Activated T-cell treated with anti-CD3 and anti-CD28 coated beads for 1 hour (primary cell): ENCODE measurements at regions not wholly inside any gene's neighbourhood (a gene's known extent, or its start where the extent isn't known, plus 50 kb on each side); places are given as distances from the start of the nearest gene placed in this dataset.

Experiments used
- DNase-seq: peaks from one replicate; pipeline ENCODE4 v3.0.0-alpha.2; 2020; ENCODE audit warnings: low read depth

DNA sequence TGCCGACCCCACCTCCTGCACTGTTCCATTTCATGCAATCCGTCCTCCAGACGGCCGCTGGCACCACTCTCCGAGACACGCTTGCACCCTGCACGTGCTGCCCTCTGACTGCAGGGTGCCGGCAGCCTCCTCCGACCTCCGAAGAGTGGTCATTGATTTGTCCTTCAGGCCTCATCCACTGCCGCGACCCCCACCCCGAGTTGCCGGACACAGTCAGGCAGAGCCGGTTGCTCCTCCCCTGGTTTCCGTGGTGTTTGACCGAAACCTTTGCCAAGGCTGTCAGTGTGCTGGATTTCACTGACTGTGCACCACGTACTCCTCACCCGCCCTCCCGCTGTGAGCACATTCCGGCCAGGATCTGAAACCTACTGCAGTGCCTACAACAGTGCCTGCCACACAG is 156.4 kb upstream of the PDE10A start:
- DNase-seq: no peak

DNA sequence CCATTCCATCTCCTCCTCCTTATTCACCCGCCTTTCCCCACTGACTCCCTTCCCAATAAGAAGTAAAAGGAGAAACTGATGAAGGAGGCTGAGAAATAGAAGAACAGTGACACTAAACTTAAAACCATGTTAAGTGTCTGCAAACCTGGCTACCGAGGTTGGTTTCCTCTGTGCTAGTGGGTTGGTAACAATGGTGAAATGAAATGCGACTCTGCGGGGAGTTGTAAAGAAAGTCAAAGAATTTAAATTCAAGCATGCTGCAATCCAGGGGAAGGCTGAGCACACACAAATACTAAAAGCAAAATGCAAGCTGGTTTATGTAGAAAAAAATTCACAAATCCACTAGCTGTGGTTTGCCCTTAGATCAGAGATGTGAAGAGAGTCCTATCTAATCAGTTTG is 155.2 kb upstream of the PDE10A start:
- no peak for DNase-seq

DNA sequence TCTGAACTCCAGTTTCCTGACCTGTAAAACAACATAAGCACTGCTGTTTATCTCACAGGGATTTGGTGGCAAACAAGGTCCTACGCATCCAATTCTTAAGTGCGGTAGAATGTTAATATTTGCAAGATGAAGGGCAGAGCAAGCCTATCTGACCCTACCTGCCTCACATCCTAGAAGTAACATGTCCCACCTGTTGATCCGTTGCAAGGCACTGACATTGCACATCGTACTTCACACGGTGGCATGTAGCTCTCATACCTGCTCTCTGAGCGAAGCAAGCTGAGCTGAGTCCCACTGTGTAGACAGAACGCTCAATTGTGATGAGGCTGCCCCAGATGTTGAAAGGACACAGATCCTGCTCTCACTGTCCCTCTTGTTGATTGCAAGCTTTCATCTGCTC is 154.7 kb upstream of the PDE10A start:
- no peak for DNase-seq

DNA sequence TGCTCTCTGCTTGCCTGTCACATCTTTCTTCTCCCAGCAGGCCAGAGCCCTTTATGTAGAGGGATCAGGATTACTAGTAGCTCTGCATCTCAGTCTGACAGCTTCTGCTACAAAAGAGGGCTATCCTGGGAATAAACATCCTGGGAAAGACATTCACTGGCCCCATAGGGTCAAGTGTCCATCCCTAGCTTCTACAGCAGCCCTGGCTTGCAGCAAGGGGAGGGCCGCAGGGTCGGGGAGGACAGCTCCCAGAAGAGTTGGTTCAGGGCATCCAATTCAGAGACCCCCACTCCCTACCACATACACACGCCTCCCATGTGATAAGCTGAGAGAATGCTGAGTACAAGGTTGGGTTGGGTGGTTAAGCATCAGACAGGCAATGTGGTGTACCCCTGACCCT is 154.1 kb upstream of the PDE10A start:
- no peak for DNase-seq

DNA sequence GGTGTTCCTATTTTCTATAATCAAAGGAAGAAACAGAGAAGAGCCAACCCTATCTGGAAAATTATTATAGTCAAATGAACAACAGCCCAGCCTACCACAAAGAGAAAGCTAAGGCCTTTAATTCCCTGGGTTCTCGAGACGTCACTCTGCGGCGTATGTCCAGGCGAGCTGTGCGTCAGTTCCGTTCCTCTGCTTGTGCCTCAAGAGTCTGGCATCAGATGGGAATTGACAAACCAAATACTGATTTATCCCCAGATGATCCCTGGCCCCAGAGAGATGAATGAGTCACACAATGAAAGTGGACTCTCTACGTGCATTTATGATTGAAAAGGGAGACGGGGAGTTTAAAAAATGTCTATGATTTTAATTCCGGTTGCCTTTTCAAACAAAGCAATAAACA is 151.6 kb upstream of the PDE10A start:
- DNase-seq: no peak

DNA sequence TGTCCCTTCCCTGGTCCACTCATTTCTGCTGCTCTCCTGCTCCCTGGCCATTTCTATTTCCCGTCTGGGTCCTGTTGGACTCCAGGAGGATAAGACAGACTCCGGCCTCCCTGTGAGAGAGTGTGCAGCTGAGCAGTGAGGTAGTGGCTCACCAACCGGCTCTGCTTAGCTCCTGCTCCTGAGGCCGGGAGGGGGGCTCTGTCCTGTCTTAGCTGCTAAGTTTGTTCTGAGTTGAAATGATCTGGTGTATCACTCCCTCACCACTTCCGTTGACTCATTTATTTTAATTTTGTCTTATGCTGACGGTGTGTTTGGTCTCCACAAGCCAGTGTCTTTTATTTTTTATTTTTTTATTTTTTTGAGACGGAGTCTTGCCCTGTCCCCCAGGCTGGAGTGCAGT is 148.5 kb upstream of the PDE10A start:
- DNase-seq: no peak

DNA sequence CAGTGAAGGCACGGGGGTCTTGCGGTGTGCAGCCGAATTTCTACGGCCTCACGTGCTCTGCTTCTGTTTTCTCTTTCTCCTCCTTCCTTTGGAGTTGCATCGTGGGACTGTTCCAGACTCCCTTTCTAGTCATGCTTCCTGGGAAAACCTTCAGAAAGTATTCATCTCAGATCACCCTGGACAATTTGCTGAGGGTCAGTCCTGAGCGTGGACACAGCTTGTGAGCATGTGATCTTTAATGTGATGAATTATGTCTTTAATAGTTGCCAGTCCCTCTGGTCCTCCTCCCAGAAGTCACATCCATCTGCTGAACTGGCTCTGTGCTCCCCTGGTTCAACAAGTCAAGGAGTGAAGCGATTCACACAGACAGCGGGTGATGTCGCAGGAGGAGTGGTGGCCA is 145.0 kb upstream of the PDE10A start:
- DNase-seq: no peak

DNA sequence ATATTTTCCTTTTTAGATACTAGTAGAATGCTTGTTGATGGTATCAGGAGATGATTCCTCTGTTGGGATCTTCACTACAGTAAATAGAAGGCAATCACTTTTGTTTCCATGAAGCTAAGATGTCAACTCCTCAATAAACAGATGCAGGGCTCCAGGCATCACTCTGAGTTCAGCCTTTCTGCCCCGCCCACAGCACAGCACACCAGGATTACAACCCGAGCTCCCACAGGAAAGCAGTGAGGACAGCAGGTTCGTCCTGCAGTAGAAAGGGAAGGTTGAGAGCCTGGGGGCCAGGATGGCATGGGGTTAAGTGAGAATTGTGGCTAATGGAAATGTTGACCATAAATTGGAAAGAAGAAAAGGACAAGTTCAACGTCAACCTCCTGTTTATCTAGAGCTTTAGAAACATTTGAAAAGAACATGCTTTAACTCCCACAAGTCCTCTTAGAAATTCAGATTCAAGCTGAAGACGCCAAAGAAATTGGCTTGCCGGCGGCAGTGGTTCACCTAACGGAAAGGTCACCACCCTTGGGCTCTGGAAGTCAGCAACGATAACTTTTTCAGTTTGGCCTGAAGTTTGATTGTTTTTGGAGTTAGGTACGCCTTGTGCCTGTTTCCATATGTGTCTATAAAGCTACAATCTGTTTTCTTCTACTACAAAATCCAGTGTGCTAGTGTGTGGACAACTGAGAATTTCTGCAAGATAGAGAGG is 144.4 kb upstream of the PDE10A start:
- DNase-seq: no peak

DNA sequence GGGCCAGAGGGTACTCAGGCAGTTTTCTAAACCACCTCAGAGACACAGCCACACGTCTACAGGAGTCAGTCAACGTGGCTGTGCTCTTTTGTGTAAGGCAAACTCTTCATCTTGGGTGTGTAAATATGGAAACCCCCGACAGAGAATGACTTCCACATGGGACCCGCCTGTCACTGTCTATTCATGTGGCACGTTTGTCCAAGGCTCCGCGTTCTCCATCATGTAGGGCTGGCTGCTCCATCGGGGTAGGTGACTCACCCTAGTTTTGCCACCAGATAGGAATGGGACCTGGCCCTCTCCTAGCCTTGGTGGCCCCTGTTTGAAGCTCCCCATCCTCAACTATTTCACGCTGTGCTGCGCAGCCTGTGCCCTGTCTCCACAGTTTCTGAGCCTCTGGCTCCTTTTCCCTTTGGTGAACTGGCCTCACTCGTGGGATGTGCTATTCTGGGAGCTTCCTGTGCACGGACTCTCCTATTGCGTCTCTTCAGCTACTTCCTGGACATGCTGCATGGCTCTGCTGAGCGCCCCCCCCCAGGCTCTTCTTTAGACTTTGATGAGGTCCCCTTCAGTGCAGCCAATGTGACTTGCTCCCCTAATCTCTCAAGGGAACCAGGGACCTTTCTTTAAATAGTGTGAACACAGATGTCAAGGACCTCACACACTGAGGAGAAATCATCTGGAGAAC is 143.2 kb upstream of the PDE10A start:
- DNase-seq: no peak

DNA sequence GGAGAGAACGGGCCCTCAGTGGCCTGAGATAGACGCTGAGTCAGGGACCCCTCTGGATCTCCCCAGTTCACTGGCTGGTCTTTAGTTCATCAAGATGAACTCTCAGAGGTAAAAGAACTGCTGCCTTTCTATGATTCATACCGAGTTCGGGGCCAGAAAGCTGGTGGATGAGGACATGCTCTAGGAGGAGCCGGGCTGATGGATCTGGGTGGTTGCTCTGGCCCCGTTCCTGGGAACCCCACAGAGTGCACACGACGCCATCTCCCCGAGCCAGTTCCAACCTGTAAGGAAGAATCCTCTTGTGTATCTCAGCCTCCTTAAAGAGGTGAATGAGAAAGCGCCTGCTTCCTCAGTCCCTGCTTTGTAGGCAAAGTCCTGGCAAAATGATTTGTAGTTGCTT is 142.6 kb upstream of the PDE10A start:
- no peak for DNase-seq

DNA sequence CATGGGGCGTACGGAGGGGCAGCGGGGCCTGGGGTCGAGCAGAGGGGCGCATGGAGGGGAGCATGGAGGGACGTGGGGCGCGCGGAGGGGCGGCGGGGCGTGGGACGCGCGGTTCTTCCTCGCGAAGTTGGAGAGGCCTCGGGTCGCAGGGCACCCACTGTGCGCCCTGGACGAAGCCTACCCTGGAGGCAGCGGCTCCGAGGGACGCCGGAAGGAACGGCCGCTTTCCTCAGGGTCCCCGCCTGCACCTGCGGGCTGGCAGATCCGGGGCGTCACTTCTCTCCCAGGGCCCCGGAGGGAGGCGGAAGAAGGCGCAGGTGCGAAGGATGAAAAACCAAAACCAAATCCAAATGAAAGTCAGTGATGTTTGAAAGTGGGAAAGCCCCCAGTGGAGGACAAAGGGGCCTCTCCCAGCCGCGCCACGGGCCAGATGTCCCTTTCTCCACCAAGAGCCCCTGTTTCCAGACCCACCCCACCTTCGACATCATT is 142.1 kb upstream of the PDE10A start:
- no peak for DNase-seq

DNA sequence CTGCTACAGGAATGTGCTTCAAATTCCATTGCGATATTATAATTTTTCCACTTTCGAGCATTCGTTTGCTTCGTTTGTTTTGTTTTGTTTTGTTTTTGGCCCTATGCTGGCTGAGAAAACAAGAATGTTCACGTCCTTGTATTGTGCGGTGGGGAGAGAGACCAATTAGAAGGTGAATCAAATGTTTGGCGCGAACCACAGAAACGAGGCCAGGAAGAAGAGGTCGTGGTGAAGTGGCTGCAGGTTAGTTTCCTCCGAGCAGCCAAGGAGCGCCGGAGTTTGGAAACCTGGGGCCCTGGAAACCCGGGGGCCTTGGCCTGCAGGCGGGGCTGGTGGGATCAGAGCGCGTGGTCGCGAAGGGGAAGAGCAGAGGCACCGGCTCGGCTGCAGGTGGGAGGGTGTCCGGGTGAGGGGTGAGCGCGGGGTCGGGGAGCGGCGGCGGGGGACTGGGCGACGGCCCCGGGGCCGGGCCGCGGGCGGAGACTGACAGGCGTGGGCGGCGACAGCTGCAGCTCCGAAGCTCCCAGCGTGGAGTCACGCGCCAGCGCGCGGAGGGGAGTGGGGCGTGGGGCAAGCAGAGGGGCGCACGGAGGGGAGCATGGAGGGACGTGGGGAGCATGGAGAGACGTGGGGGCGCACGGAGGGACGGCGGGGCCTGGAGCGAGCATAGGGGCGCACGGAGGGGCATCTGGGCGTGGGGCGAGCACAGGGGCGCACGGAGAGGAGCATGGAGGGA is 141.5 kb upstream of the PDE10A start:
- no peak for DNase-seq

DNA sequence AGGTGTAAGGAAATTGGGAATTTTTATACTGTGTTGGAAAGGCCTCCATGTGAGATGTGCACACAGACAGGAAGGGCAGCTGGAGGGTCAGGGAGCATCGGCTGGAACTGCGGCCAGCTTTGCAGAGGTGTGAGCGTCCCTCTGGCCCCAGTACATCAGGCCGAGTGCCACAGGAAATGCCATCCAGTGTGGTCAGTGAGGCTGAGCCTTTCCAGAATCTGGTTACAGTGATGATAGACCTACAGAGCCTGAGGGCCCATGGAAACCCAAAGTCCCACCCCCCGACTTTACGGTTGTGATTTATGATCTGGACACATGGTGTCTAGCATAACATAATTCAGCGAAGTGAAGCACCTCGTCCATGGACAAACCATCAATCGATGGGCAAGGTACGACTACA is 137.3 kb upstream of the PDE10A start:
- no peak for DNase-seq

DNA sequence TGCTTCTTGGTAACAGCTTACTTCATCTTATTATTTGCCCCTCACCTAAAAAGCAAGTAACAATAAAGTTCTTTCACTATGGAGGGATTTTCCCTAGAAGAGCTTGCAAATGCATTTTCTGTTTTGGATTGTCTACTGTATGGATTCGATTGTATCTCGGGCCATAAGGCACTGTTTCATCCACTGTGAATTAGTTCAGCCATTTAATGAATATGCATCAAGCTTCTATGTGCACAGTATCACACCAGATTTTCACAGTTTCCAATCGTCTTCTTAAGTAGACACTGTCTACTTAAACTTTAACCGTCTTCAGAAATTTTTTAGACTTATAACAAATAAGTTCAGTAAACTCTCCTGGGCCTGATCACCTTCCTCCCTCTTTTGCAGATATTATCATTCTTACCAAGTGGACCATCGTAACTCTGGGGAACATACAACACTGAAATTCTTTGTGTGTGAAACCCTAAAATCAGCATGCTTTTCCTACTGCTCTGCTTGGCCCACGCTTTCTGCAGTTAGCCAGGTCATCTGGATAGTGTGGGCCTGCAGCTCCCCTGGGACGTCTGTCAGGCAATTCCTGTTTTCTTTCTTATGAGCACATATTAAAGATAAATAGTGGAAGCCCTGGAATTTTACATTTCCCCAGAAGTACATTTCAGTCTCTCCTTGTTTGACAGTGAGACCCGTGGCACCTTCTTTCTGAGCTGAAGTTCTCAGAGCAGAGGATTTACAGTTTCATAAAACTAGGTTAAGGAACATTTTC is 136.5 kb upstream of the PDE10A start:
- DNase-seq: no peak

DNA sequence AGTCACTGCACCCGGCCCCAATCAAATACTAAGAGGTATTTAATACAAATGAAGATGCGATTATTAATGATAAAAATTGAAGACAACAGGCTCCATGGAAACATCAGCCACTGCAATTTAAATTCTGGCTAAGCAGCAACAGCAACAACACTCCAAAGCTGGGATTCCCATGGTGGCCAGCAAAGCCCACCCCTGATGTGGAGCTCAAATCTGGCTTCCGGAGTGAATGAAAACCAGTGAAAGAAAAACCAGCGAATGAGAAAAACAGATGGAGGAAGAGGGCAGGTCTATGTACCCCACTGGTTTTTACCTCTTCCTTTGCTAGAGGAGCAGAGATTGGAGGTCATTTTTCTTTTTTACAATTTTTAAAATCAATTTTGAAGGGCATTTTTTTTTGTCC is 135.9 kb upstream of the PDE10A start:
- no peak for DNase-seq

DNA sequence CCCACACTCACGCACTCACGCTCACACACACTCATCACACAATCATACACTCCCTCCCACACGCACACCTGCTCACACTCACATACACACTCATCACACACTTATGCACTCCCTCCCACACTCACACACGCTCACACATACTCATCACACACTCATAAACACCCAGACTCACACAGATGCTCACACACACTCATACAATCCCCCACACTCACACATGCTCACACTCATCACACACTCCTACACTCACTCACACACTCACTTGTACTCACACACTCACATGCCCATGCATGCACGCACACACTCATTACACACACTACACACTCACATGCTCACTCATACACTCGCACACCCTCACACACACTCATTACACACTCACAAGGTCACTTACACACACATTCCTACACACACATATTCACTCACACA is 131.1 kb upstream of the PDE10A start:
- DNase-seq: no peak

DNA sequence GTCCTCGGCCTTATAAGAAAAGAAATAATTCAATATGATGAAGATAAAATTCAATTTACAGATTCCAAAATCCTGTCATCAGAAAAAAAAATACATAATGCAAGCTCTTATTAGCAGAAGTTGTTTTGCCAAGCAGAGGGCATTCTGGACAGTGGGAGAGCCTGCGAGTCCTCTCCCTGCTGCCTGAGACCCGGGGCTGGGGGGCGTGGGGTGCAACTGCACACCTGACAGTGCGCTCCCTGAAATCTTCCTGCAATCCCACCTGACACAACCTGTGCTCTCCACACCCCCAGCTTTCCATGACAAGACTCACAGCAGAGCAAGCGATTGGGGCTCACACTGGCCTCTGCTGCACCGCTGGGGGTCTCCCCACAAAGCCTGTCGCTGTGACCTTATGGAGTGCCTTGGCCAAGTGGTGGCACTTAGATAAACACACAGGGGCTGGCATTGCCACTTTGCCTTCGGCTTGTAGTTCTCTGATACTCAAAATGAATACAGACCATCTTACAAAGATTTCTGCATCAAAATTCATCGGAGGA is 130.3 kb upstream of the PDE10A start:
- DNase-seq: no peak

DNA sequence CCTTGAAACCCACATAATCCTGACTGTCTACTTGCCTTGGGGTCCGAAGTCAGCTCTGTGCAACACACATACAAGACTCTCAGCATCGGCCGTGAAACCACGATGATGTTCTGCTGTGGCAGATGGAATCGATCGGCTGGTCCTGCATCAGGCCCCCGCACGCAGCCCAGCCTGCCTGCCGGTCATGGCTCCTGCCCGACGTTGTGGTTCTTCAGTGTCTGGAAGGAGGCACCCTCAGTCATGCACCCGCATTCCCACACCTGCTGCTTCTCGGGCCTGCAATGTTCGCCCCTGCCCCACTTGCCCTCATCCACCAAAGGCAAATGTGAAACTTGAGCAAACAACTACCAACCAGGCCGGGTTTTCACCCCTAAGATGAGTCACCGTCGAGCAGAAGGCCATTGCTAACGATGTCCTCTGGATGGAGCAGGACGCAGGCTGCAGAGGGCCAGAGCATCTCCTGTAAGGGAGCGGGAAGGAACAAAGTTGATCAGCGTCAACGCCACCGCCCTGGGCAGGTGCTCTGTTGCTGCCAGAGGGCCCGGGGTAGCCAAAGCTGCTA is 128.9 kb upstream of the PDE10A start:
- DNase-seq: no peak

DNA sequence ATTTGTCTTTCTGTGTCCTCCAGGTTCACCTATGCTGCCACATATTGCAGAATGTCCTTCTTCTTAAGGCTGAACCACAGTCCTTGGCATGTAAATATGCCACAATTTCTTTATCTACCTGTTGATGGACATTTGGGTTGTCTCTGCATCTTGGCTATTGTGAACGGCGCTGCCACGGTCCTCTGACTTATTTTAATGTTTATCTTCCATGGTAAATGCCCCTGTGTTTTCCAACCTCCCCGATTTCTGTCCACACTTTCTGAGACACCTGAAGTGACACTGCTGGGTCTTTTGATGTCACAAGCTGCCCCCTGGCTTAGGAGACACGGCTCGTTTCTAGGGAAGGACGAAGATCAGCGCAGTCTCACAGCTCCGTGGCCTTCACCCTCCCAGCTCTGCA is 128.3 kb upstream of the PDE10A start:
- no peak for DNase-seq

DNA sequence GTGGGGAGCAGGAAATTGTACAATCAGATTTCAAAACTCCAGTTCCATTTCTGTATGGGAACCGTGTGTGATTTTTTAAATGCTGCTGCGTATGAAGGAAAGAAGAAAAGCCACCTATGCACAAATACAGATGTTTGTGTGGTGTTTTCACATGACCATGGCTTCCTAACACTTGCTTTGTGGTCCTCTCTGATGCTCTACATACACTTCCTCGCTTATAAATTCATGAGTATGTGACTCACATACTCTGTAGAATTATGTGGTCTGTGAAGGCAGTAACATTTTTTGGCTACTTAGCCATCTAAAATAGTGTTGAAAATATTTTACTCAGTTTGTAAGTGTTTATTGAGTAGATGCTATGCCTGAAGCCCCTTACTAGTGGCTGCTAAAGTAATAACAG is 119.8 kb upstream of the PDE10A start:
- no peak for DNase-seq

DNA sequence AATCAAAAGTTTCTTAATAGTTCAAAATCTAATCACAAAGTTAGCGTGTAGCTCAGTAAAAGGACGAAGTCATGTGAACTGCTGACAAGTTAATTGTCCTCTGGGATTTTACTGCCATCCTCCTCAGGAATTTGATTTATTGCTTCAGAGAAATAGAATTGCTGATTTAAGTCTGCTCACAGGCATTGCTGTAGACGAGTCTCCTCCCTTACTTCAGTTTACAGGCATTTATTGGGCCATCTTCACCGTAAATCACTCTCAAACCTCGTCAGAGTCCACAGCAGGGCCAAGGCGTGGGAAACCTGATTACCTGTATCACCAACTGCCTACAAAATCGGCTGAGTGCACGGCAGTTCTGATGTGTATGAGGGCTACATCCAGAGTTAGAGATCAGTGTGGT is 119.1 kb upstream of the PDE10A start:
- no peak for DNase-seq

DNA sequence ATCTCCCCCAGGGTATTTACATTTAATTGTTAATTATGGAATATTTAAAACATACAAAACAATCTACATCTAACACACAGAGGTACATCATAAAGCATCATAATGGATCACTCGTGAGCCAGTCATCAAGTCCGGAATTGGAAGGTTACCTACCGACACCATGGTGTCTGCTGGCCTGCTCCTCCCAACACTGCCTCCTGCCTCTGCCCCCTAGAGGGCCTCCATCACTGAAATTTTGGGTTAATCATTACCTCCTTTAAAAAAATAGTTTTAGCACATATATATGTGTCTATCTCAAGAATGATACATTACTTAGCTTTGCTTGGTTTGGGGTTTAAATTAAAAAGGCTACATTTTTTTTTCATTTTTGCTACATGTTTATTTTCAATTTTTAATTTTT is 114.6 kb upstream of the PDE10A start:
- DNase-seq: no peak
